ENCODE measurements at regions not wholly inside any gene's neighbourhood (a gene's known extent, or its start where the extent isn't known, plus 50 kb on each side); places are given as distances from the start of the nearest gene placed in this dataset.

DNA sequence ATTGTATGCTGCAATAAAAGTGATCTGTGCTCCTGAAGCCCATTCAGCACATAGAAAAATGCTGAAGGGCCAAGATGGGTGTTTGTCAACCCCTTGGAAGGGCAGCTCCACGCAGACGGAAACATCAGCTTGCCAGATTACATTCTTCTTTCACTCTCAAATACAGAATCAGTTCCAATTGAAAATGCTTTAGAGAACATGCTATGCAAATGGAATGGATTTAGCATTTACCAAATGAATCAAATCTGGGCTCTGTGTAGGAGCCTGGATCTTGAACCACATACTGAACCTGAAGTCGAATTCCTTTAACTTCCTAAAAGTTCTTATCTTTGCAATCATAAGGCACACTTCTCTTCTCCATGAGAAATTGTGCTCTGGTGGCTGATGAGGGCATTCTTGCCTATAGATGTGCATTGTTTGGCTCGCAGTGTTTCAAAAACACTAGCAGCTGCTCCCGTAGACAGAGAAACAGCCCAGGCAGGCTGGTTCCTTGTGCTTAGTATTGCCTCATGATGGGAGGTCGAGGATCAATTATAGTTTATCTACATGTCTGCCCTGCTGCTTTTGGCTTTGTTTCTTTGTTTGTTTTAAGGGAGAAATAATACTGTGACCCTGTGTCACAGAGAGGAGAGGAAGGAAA is 489.8 kb upstream of the FLRT2 start:
- ATAC-seq (ENCODE audit: poor library complexity) = no peak
- ChIA-PET CTCF (no interaction called here), POLR2A (no interaction called here)
- Histone ChIP-seq H3K9me3 (ENCODE audit: control insufficient read depth in 1 of 2, insufficient read depth in 1 of 2, low read length in 2 of 2) (no peaks in the 10 kb centered on the region), H3K4me3 (ENCODE audit: low read length) (no peak overlapping the region), H3K4me1 (ENCODE audit: insufficient read depth, low read length) (no peaks in the 10 kb centered on the region), H3K27me3 (ENCODE audit: control insufficient read depth in 1 of 2, insufficient read depth in 2 of 2, low read length in 2 of 2) (no peaks in the 10 kb centered on the region), H3K27ac (ENCODE audit: low read depth in 1 of 2, low read length in 2 of 2) (no peak overlapping the region), H3K36me3 (ENCODE audit: insufficient read depth, low read length) (no peaks in the 10 kb centered on the region)
- Mint-ChIP-seq H3K4me3 (no peak overlapping the region), H3K27me3 (no peaks in the 10 kb centered on the region), H3K27ac (no peak overlapping the region), H3K9me3 (peaks cover 8% of the 10 kb centered on the region), H3K4me1 (ENCODE audit: low read depth) (no peaks in the 10 kb centered on the region), H3K36me3 (ENCODE audit: low read depth) (no peaks in the 10 kb centered on the region)
- TF ChIP-seq, protein P1, sequence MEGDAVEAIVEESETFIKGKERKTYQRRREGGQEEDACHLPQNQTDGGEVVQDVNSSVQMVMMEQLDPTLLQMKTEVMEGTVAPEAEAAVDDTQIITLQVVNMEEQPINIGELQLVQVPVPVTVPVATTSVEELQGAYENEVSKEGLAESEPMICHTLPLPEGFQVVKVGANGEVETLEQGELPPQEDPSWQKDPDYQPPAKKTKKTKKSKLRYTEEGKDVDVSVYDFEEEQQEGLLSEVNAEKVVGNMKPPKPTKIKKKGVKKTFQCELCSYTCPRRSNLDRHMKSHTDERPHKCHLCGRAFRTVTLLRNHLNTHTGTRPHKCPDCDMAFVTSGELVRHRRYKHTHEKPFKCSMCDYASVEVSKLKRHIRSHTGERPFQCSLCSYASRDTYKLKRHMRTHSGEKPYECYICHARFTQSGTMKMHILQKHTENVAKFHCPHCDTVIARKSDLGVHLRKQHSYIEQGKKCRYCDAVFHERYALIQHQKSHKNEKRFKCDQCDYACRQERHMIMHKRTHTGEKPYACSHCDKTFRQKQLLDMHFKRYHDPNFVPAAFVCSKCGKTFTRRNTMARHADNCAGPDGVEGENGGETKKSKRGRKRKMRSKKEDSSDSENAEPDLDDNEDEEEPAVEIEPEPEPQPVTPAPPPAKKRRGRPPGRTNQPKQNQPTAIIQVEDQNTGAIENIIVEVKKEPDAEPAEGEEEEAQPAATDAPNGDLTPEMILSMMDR (IDR thresholded peaks at IDR 0.05) = no peak
- DNase-seq = no peak
- intact Hi-C loops (cut with DNase I, micrococcal nuclease) = no loop called here

DNA sequence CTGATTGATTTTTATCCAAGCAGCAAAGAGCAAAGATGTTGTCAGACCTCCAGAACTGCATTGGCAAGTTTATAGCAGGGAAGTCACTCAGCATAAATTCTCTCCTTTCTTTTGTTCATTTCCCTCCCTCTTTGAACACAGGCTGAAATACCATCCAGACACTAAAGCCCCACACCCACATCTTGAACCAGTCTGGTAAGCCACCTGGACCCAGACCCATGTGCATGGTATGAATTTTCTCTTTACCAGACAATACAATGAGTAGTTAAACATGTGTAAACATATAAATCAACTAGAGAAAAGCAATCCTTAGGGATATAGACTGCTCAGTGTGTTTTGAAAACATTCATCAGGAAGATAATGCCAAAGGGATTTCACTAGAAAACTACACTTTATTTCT is 488.3 kb upstream of the FLRT2 start:
- Mint-ChIP-seq H3K4me3 (no peak overlapping the region), H3K27ac (no peak overlapping the region), H3K36me3 (ENCODE audit: low read depth) (no peaks in the 10 kb centered on the region), H3K27me3 (no peaks in the 10 kb centered on the region), H3K9me3 (peaks cover 11% of the 10 kb centered on the region), H3K4me1 (ENCODE audit: low read depth) (no peaks in the 10 kb centered on the region)
- Histone ChIP-seq H3K4me3 (ENCODE audit: low read length) (no peak overlapping the region), H3K27me3 (ENCODE audit: control insufficient read depth in 1 of 2, insufficient read depth in 2 of 2, low read length in 2 of 2) (no peaks in the 10 kb centered on the region), H3K27ac (ENCODE audit: low read depth in 1 of 2, low read length in 2 of 2) (no peak overlapping the region), H3K9me3 (ENCODE audit: control insufficient read depth in 1 of 2, insufficient read depth in 1 of 2, low read length in 2 of 2) (no peaks in the 10 kb centered on the region), H3K4me1 (ENCODE audit: insufficient read depth, low read length) (no peaks in the 10 kb centered on the region), H3K36me3 (ENCODE audit: insufficient read depth, low read length) (no peaks in the 10 kb centered on the region)
- intact Hi-C loops (cut with DNase I, micrococcal nuclease) = no loop called here
- no peak for DNase-seq
- ATAC-seq (ENCODE audit: poor library complexity) = no peak
- TF ChIP-seq, protein P1 (IDR thresholded peaks at IDR 0.05) = no peak
- POLR2A ChIA-PET = no interaction called here
- CTCF ChIA-PET = no interaction called here

DNA sequence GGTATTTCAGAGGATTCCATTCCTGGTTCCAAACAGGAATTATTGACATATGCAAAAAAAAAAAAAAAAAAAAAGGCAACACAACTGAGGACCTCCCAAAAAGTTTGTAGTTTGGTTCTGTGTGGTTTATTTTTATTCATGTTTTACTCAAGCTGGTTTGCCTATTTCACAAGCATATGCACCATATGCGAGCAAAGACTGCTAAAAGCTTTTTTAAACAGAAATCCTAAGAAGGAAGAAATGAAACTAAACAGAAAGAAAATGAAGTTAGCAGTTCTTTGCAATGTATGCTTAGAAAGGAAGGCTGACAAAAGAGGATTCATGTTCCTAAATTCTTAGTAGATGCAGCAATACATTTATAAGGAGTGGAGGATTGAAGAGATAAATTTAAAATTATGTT is 487.6 kb upstream of the FLRT2 start:
- Histone ChIP-seq H3K4me3 (ENCODE audit: low read length) (no peak overlapping the region), H3K27me3 (ENCODE audit: control insufficient read depth in 1 of 2, insufficient read depth in 2 of 2, low read length in 2 of 2) (no peaks in the 10 kb centered on the region), H3K27ac (ENCODE audit: low read depth in 1 of 2, low read length in 2 of 2) (no peak overlapping the region), H3K36me3 (ENCODE audit: insufficient read depth, low read length) (no peaks in the 10 kb centered on the region), H3K9me3 (ENCODE audit: control insufficient read depth in 1 of 2, insufficient read depth in 1 of 2, low read length in 2 of 2) (no peaks in the 10 kb centered on the region), H3K4me1 (ENCODE audit: insufficient read depth, low read length) (no peaks in the 10 kb centered on the region)
- no peaks in the 10 kb centered on the region for H3K4me1 Mint-ChIP-seq (ENCODE audit: low read depth)
- no peaks in the 10 kb centered on the region for H3K27me3 Mint-ChIP-seq
- POLR2A ChIA-PET = no interaction called here
- peaks cover 17% of the 10 kb centered on the region for H3K9me3 Mint-ChIP-seq
- intact Hi-C loops (cut with DNase I, micrococcal nuclease) = no loop called here
- no peaks in the 10 kb centered on the region for H3K36me3 Mint-ChIP-seq (ENCODE audit: low read depth)
- no peak overlapping the region for H3K27ac Mint-ChIP-seq
- CTCF ChIA-PET = no interaction called here
- DNase-seq (no peak), ATAC-seq (ENCODE audit: poor library complexity) (no peak)
- TF ChIP-seq, protein P1 (IDR thresholded peaks at IDR 0.05) = no peak
- no peak overlapping the region for H3K4me3 Mint-ChIP-seq

Measured in CD4-positive, alpha-beta T cell (primary cell).